WTC11 (cell line): ENCODE measurements at regions not wholly inside any gene's neighbourhood (a gene's known extent, or its start where the extent isn't known, plus 50 kb on each side); places are given as distances from the start of the nearest gene placed in this dataset.

Experiments used
- ATAC-seq: fragments of 200-7000 bp; cut with Tn5 transposase; 2 replicates; pipeline ENCODE4 v1.10.0; 2021; ENCODE audit warnings: mild to moderate bottlenecking, moderate library complexity
- CTCF ChIA-PET: fragments of 300-600 bp; sonication (Branson Sonifier 250); formaldehyde crosslinking; loops from one replicate; lab custom pipeline; 2021; ENCODE audit warnings: antibody characterized with exemption; lab: Charles Lee
- POLR2A ChIA-PET: fragments of 350-600 bp; sonication (Branson Sonifier 250); formaldehyde crosslinking; loops from one replicate; lab custom pipeline; 2021; ENCODE audit warnings: antibody characterized with exemption; lab: Charles Lee
- DNase-seq: peaks from one replicate; pipeline ENCODE4 v3.0.0; 2021; ENCODE audit warnings: low spot score
- H3K27ac Mint-ChIP-seq: 2 replicates; pipeline ENCODE4 v1.8.0; 2021; ENCODE audit warnings: mixed read lengths
- H3K27me3 Mint-ChIP-seq: 2 replicates; pipeline ENCODE4 v1.8.0; 2021; ENCODE audit warnings: low read depth, mild to moderate bottlenecking, moderate library complexity, mixed read lengths
- H3K36me3 Mint-ChIP-seq: 2 replicates; pipeline ENCODE4 v1.8.0; 2021; ENCODE audit warnings: mixed read lengths
- H3K4me1 Mint-ChIP-seq: 2 replicates; pipeline ENCODE4 v1.8.0; 2022; ENCODE audit warnings: mixed read lengths
- H3K4me3 Mint-ChIP-seq: 2 replicates; pipeline ENCODE4 v1.8.0; 2021; ENCODE audit warnings: mild to moderate bottlenecking, moderate library complexity, mixed read lengths
- H3K9me3 Mint-ChIP-seq: 2 replicates; pipeline ENCODE4 v1.8.0; 2021; ENCODE audit warnings: mixed read lengths
- AFF4 ChIP-seq: sonication (generic); formaldehyde crosslinking; IDR thresholded peaks from 2 replicates; pipeline ENCODE4 v1.8.1; 2023; ENCODE audit warnings: mild to moderate bottlenecking, missing genetic modification reagents, borderline replicate concordance
- AR ChIP-seq: fragments of 250-450 bp; sonication (Bioruptor Pico); IDR thresholded peaks from 2 replicates; pipeline ENCODE4 v1.9.0; 2021; ENCODE audit warnings: mild to moderate bottlenecking
- ATF2 ChIP-seq: sonication (generic); formaldehyde crosslinking; IDR thresholded peaks from 2 replicates; pipeline ENCODE4 v1.8.1; 2022; ENCODE audit warnings: low read depth, missing genetic modification reagents, borderline replicate concordance
- FOXK1 ChIP-seq: sonication (generic); formaldehyde crosslinking; IDR thresholded peaks from 2 replicates; pipeline ENCODE4 v1.8.0; 2022; ENCODE audit warnings: mild to moderate bottlenecking, moderate library complexity, missing genetic modification reagents
- MLX ChIP-seq: sonication (generic); formaldehyde crosslinking; IDR thresholded peaks from 2 replicates; pipeline ENCODE4 v1.8.1; 2023; ENCODE audit warnings: mild to moderate bottlenecking, missing genetic modification reagents, moderate library complexity
- NFATC4 ChIP-seq: fragments of 250-450 bp; sonication (Bioruptor Pico); IDR thresholded peaks from 2 replicates; pipeline ENCODE4 v1.9.0; 2021; ENCODE audit warnings: mild to moderate bottlenecking
- NR1H2 ChIP-seq: sonication (generic); formaldehyde crosslinking; IDR thresholded peaks from 2 replicates; pipeline ENCODE4 v1.9.0; 2021; ENCODE audit warnings: mild to moderate bottlenecking, moderate library complexity, missing genetic modification reagents
- NR2C2 ChIP-seq: sonication (generic); formaldehyde crosslinking; IDR thresholded peaks from 2 replicates; pipeline ENCODE4 v1.8.0; 2022; ENCODE audit warnings: mild to moderate bottlenecking, missing genetic modification reagents
- SOX15 ChIP-seq: fragments of 250-450 bp; sonication (Bioruptor Pico); IDR thresholded peaks from 2 replicates; pipeline ENCODE4 v1.9.0; 2021; ENCODE audit warnings: mild to moderate bottlenecking
- TCF7 ChIP-seq: sonication (generic); formaldehyde crosslinking; IDR thresholded peaks from 2 replicates; pipeline ENCODE4 v1.8.0; 2022; ENCODE audit warnings: mild to moderate bottlenecking, low read depth, missing genetic modification reagents, moderate library complexity
- USF2 ChIP-seq: sonication (generic); formaldehyde crosslinking; IDR thresholded peaks from 2 replicates; pipeline ENCODE4 v1.8.1; 2023; ENCODE audit warnings: mild to moderate bottlenecking, missing genetic modification reagents, moderate library complexity
- ZBTB21 ChIP-seq: sonication (generic); formaldehyde crosslinking; IDR thresholded peaks from 2 replicates; pipeline ENCODE4 v1.8.1; 2023; ENCODE audit warnings: mild to moderate bottlenecking, missing genetic modification reagents, borderline replicate concordance
- ZNF138 ChIP-seq: sonication (generic); formaldehyde crosslinking; conservative IDR thresholded peaks from 2 replicates; pipeline ENCODE4 v1.8.1; 2022; ENCODE audit warnings: mild to moderate bottlenecking, moderate library complexity, missing genetic modification reagents
- ZNF263 ChIP-seq: sonication (generic); formaldehyde crosslinking; IDR thresholded peaks from 2 replicates; pipeline ENCODE4 v1.8.1; 2022; ENCODE audit warnings: low read depth, mild to moderate bottlenecking, moderate library complexity, missing genetic modification reagents
- ZNF281 ChIP-seq: sonication (generic); formaldehyde crosslinking; IDR thresholded peaks from 2 replicates; pipeline ENCODE4 v1.8.0; 2023; ENCODE audit warnings: mild to moderate bottlenecking, missing genetic modification reagents
- ZNF425 ChIP-seq: fragments of 250-450 bp; sonication (Bioruptor Pico); conservative IDR thresholded peaks from 2 replicates; pipeline ENCODE4 v1.9.0; 2021; ENCODE audit warnings: mild to moderate bottlenecking
- ZSCAN18 ChIP-seq: fragments of 250-450 bp; sonication (Bioruptor Pico); IDR thresholded peaks from 2 replicates; pipeline ENCODE4 v2.1.2; 2022; ENCODE audit warnings: mild to moderate bottlenecking, moderate library complexity

GRCh38 chr11:28819741-28820140, 711.6 kb downstream of the METTL15 start (continued):
- no peak for TF ChIP-seq USF2
- TF ChIP-seq ZNF263 (CRISPR knock-in tag), result no peak
- TF ChIP-seq NR1H2 (CRISPR knock-in tag), result no peak
- TF ChIP-seq ATF2 (CRISPR knock-in tag), result no peak
- no peak for TF ChIP-seq MLX (CRISPR knock-in tag)
- no peak for TF ChIP-seq FOXK1
- TF ChIP-seq TCF7 (CRISPR knock-in tag), result no peak
- TF ChIP-seq ZNF138 (CRISPR knock-in tag), result no peak
- TF ChIP-seq NFATC4 (CRISPR knock-in tag), result no peak

GRCh38 chr11:28815110-28815509, 706.9 kb downstream of the METTL15 start:
- no peak overlapping the region for H3K27ac Mint-ChIP-seq
- TF ChIP-seq ZBTB21 (CRISPR knock-in tag) (no peak), ZNF281 (CRISPR knock-in tag) (no peak)
- no peak for ATAC-seq
- no peaks in the 10 kb centered on the region for H3K27me3 Mint-ChIP-seq
- ChIA-PET POLR2A (no interaction called here), CTCF (no interaction called here)
- H3K4me3 Mint-ChIP-seq, result no peak overlapping the region
- H3K36me3 Mint-ChIP-seq, result no peaks in the 10 kb centered on the region
- DNase-seq, result no peak
- peaks cover 7% of the 10 kb centered on the region; the same call in 1 of the 2 replicates for H3K4me1 Mint-ChIP-seq
- peaks cover 12% of the 10 kb centered on the region for H3K9me3 Mint-ChIP-seq

GRCh38 chr11:28808771-28809170, 700.6 kb downstream of the METTL15 start:
- Mint-ChIP-seq H3K4me1 (peaks cover 21% of the 10 kb centered on the region), H3K9me3 (peaks cover 3% of the 10 kb centered on the region; the same call in 1 of the 2 replicates), H3K27ac (peak overlapping the region; percentile 51; the same call in 1 of the 2 replicates), H3K27me3 (no peaks in the 10 kb centered on the region), H3K4me3 (no peak overlapping the region), H3K36me3 (no peaks in the 10 kb centered on the region)
- no peak for DNase-seq
- peak; percentile 38; the same call in 1 of the 2 replicates for ATAC-seq
- POLR2A ChIA-PET, result no interaction called here
- CTCF ChIA-PET, result no interaction called here
- TF ChIP-seq NR2C2 (CRISPR knock-in tag) (no peak), ZSCAN18 (CRISPR knock-in tag) (no peak), AFF4 (CRISPR knock-in tag) (no peak), ZNF425 (CRISPR knock-in tag) (no peak), SOX15 (no peak), AR (no peak)
